ENCODE measurements at regions not wholly inside any gene's neighbourhood (a gene's known extent, or its start where the extent isn't known, plus 50 kb on each side); places are given as distances from the start of the nearest gene placed in this dataset.

DNA sequence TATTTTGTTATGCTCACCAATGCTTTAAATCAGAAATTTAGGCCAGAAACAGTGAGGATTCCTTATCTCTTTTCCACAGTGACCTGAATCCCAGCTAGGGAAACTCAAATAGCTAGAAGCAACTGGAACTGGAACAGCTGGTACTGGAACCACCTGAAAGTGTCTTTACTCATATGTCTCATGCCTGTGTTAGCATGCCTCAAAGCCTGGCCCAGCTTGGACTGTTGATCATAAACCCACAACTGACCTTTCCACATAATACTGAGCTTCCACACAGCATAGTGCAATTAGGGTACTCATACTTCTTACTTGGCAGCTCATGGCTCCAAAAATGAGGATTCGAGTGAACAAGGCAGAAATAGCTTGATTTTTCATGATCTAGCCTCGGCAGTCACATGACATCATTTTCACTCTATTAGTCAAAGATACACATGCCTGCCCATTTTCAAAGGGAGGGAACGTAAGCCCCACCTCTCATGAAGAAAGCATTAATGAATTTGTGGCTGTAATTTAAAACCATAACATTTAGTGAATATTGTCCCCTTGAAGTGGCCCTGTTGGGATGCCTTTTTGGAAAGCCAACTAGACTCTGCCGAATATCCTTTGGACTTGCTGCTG is 80.8 kb upstream of the ACSL1 start:
- CTCF ChIA-PET = no interaction called here
- Mint-ChIP-seq H3K4me1 (no peaks in the 10 kb centered on the region), H3K4me3 (no peak overlapping the region)

DNA sequence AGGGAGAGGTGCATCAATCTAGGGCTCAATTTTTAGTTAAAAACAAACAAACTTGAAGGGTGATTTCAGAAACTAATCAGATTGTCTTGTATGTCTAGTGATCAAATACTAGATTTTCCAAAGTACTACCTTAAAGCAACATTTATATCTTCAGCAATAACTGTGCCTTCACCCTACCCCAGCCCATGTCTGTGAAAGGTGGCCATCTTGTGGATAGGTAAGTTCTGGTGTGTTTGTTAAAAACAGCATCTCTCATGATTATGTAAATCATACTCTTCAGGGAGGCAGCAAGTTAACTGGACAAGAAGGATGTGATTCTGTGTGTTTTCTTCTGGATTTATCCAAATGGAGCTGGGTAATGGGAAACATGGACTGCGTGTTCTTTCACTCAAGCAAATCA is 81.4 kb upstream of the ACSL1 start:
- ChIA-PET POLR2A (no interaction called here), CTCF (no interaction called here)
- Mint-ChIP-seq H3K4me3 (no peak overlapping the region), H3K4me1 (no peaks in the 10 kb centered on the region), H3K27ac (no peak overlapping the region), H3K36me3 (peaks cover 6% of the 10 kb centered on the region), H3K9me3 (peaks cover 34% of the 10 kb centered on the region), H3K27me3 (ENCODE audit: low read depth) (peaks cover 6% of the 10 kb centered on the region)
- no peak for DNase-seq (ENCODE audit: low spot score)
- no peak for ATAC-seq
- TF ChIP-seq, protein P1, sequence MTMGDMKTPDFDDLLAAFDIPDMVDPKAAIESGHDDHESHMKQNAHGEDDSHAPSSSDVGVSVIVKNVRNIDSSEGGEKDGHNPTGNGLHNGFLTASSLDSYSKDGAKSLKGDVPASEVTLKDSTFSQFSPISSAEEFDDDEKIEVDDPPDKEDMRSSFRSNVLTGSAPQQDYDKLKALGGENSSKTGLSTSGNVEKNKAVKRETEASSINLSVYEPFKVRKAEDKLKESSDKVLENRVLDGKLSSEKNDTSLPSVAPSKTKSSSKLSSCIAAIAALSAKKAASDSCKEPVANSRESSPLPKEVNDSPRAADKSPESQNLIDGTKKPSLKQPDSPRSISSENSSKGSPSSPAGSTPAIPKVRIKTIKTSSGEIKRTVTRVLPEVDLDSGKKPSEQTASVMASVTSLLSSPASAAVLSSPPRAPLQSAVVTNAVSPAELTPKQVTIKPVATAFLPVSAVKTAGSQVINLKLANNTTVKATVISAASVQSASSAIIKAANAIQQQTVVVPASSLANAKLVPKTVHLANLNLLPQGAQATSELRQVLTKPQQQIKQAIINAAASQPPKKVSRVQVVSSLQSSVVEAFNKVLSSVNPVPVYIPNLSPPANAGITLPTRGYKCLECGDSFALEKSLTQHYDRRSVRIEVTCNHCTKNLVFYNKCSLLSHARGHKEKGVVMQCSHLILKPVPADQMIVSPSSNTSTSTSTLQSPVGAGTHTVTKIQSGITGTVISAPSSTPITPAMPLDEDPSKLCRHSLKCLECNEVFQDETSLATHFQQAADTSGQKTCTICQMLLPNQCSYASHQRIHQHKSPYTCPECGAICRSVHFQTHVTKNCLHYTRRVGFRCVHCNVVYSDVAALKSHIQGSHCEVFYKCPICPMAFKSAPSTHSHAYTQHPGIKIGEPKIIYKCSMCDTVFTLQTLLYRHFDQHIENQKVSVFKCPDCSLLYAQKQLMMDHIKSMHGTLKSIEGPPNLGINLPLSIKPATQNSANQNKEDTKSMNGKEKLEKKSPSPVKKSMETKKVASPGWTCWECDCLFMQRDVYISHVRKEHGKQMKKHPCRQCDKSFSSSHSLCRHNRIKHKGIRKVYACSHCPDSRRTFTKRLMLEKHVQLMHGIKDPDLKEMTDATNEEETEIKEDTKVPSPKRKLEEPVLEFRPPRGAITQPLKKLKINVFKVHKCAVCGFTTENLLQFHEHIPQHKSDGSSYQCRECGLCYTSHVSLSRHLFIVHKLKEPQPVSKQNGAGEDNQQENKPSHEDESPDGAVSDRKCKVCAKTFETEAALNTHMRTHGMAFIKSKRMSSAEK (CRISPR knock-in tag; IDR thresholded peaks at IDR 0.05; ENCODE audit: borderline replicate concordance) = no peak
- no peak for TF ChIP-seq ESRRA (CRISPR knock-in tag; IDR thresholded peaks at IDR 0.05; ENCODE audit: borderline replicate concordance)
- TF ChIP-seq, protein P2, sequence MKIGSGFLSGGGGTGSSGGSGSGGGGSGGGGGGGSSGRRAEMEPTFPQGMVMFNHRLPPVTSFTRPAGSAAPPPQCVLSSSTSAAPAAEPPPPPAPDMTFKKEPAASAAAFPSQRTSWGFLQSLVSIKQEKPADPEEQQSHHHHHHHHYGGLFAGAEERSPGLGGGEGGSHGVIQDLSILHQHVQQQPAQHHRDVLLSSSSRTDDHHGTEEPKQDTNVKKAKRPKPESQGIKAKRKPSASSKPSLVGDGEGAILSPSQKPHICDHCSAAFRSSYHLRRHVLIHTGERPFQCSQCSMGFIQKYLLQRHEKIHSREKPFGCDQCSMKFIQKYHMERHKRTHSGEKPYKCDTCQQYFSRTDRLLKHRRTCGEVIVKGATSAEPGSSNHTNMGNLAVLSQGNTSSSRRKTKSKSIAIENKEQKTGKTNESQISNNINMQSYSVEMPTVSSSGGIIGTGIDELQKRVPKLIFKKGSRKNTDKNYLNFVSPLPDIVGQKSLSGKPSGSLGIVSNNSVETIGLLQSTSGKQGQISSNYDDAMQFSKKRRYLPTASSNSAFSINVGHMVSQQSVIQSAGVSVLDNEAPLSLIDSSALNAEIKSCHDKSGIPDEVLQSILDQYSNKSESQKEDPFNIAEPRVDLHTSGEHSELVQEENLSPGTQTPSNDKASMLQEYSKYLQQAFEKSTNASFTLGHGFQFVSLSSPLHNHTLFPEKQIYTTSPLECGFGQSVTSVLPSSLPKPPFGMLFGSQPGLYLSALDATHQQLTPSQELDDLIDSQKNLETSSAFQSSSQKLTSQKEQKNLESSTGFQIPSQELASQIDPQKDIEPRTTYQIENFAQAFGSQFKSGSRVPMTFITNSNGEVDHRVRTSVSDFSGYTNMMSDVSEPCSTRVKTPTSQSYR (CRISPR knock-in tag; IDR thresholded peaks at IDR 0.05) = no peak
- TF ChIP-seq CREB1 (CRISPR knock-in tag; IDR thresholded peaks at IDR 0.05) = no peak
- TF ChIP-seq, protein P3, sequence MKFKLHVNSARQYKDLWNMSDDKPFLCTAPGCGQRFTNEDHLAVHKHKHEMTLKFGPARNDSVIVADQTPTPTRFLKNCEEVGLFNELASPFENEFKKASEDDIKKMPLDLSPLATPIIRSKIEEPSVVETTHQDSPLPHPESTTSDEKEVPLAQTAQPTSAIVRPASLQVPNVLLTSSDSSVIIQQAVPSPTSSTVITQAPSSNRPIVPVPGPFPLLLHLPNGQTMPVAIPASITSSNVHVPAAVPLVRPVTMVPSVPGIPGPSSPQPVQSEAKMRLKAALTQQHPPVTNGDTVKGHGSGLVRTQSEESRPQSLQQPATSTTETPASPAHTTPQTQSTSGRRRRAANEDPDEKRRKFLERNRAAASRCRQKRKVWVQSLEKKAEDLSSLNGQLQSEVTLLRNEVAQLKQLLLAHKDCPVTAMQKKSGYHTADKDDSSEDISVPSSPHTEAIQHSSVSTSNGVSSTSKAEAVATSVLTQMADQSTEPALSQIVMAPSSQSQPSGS (CRISPR knock-in tag; IDR thresholded peaks at IDR 0.05; ENCODE audit: borderline replicate concordance, low read depth) = no peak
- TF ChIP-seq, protein P4, sequence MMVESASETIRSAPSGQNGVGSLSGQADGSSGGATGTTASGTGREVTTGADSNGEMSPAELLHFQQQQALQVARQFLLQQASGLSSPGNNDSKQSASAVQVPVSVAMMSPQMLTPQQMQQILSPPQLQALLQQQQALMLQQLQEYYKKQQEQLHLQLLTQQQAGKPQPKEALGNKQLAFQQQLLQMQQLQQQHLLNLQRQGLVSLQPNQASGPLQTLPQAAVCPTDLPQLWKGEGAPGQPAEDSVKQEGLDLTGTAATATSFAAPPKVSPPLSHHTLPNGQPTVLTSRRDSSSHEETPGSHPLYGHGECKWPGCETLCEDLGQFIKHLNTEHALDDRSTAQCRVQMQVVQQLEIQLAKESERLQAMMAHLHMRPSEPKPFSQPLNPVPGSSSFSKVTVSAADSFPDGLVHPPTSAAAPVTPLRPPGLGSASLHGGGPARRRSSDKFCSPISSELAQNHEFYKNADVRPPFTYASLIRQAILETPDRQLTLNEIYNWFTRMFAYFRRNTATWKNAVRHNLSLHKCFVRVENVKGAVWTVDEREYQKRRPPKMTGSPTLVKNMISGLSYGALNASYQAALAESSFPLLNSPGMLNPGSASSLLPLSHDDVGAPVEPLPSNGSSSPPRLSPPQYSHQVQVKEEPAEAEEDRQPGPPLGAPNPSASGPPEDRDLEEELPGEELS (CRISPR knock-in tag; IDR thresholded peaks at IDR 0.05) = no peak
- TF ChIP-seq CREM (CRISPR knock-in tag; IDR thresholded peaks at IDR 0.05) = no peak
- no peak for TF ChIP-seq NR3C1 (CRISPR knock-in tag; conservative IDR thresholded peaks at IDR 0.05; ENCODE audit: low read depth)
- TF ChIP-seq, protein P5, sequence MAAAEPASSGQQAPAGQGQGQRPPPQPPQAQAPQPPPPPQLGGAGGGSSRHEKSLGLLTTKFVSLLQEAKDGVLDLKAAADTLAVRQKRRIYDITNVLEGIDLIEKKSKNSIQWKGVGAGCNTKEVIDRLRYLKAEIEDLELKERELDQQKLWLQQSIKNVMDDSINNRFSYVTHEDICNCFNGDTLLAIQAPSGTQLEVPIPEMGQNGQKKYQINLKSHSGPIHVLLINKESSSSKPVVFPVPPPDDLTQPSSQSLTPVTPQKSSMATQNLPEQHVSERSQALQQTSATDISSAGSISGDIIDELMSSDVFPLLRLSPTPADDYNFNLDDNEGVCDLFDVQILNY (CRISPR knock-in tag; IDR thresholded peaks at IDR 0.05) = no peak
- TF ChIP-seq, protein P6, sequence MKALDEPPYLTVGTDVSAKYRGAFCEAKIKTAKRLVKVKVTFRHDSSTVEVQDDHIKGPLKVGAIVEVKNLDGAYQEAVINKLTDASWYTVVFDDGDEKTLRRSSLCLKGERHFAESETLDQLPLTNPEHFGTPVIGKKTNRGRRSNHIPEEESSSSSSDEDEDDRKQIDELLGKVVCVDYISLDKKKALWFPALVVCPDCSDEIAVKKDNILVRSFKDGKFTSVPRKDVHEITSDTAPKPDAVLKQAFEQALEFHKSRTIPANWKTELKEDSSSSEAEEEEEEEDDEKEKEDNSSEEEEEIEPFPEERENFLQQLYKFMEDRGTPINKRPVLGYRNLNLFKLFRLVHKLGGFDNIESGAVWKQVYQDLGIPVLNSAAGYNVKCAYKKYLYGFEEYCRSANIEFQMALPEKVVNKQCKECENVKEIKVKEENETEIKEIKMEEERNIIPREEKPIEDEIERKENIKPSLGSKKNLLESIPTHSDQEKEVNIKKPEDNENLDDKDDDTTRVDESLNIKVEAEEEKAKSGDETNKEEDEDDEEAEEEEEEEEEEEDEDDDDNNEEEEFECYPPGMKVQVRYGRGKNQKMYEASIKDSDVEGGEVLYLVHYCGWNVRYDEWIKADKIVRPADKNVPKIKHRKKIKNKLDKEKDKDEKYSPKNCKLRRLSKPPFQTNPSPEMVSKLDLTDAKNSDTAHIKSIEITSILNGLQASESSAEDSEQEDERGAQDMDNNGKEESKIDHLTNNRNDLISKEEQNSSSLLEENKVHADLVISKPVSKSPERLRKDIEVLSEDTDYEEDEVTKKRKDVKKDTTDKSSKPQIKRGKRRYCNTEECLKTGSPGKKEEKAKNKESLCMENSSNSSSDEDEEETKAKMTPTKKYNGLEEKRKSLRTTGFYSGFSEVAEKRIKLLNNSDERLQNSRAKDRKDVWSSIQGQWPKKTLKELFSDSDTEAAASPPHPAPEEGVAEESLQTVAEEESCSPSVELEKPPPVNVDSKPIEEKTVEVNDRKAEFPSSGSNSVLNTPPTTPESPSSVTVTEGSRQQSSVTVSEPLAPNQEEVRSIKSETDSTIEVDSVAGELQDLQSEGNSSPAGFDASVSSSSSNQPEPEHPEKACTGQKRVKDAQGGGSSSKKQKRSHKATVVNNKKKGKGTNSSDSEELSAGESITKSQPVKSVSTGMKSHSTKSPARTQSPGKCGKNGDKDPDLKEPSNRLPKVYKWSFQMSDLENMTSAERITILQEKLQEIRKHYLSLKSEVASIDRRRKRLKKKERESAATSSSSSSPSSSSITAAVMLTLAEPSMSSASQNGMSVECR (CRISPR knock-in tag; IDR thresholded peaks at IDR 0.05; ENCODE audit: borderline replicate concordance) = no peak
- no peak for TF ChIP-seq ZNF423 (CRISPR knock-in tag; IDR thresholded peaks at IDR 0.05)
- no peak for TF ChIP-seq ZNF232 (CRISPR knock-in tag; IDR thresholded peaks at IDR 0.05)
- TF ChIP-seq, protein P7, sequence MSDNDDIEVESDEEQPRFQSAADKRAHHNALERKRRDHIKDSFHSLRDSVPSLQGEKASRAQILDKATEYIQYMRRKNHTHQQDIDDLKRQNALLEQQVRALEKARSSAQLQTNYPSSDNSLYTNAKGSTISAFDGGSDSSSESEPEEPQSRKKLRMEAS (CRISPR knock-in tag; IDR thresholded peaks at IDR 0.05) = no peak
- no peak for TF ChIP-seq SMAD3 (CRISPR knock-in tag; IDR thresholded peaks at IDR 0.05; ENCODE audit: borderline replicate concordance)

More for the DNA sequence above, 80.8 kb upstream of the ACSL1 start:
- DNase-seq (ENCODE audit: low spot score) (no peak), ATAC-seq (no peak)
- POLR2A ChIA-PET = no interaction called here
- Mint-ChIP-seq H3K27ac (no peak overlapping the region), H3K36me3 (no peaks in the 10 kb centered on the region), H3K27me3 (ENCODE audit: low read depth) (peaks cover 3% of the 10 kb centered on the region), H3K9me3 (peaks cover 28% of the 10 kb centered on the region)
- TF ChIP-seq, protein P7 (CRISPR knock-in tag; IDR thresholded peaks at IDR 0.05) = no peak
